Tibial artery (tissue), 4 donors: ENCODE measurements at regions not wholly inside any gene's neighbourhood (a gene's known extent, or its start where the extent isn't known, plus 50 kb on each side); places are given as distances from the start of the nearest gene placed in this dataset.

Experiments used
- DNase-seq, 2 donors: peaks; one replicate each; pipeline ENCODE4 v3.0.0-alpha.2; 2019
- H3K27ac ChIP-seq, 2 donors: fragments of 200-600 bp; sonication (generic) in 1 of 2; 1 replicate in 1 of 2; 2 replicates in 1 of 2; pipeline ENCODE4 v1.5.1; 2018 to 2019; ENCODE audit warnings: mild to moderate bottlenecking in 1 of 2
- H3K27me3 ChIP-seq, 2 donors: fragments of 200-600 bp; sonication (generic) in 1 of 2; one replicate each; pipeline versions ENCODE4 v1.5.1 to v1.6.0; 2016 to 2019
- H3K36me3 ChIP-seq, 3 donors: fragments of 200-600 bp; sonication (generic) in 2 of 3; one replicate each; pipeline ENCODE4 v1.5.1; 2016 to 2019; ENCODE audit warnings: mild to moderate bottlenecking in 2 of 3
- H3K4me1 ChIP-seq, 4 donors: fragments of 200-600 bp; sonication (generic) in 2 of 4; 1 replicate in 3 of 4; 2 replicates in 1 of 4; pipeline ENCODE4 v1.5.1; 2016 to 2019
- H3K4me3 ChIP-seq, 2 donors: fragments of 200-600 bp; sonication (generic) in 1 of 2; 1 replicate in 1 of 2; 2 replicates in 1 of 2; pipeline ENCODE4 v1.5.1; 2018 to 2019; ENCODE audit warnings: mild to moderate bottlenecking in 2 of 2
- H3K9me3 ChIP-seq, 3 donors: fragments of 200-600 bp; sonication (generic) in 1 of 3; one replicate each; pipeline ENCODE4 v1.5.1; 2016 to 2019
- intact Hi-C: fragments of 100-400 bp; cut with DNase I; formaldehyde crosslinking; loops from one replicate; pipeline ENCODE4 v1.15.0; 2023; ENCODE audit warnings: low total_unique reads
- TF ChIP-seq, protein P1 (sequence below), 2 experiments: fragments of 200-600 bp in 1 of 2; fragments of 450-650 bp in 1 of 2; IDR thresholded peaks; one replicate each; pipeline ENCODE4 v1.5.1; 2017 to 2019; ENCODE audit warnings: antibody characterized with exemption in 2 of 2, mild to moderate bottlenecking in 1 of 2, moderate library complexity in 1 of 2

DNA sequence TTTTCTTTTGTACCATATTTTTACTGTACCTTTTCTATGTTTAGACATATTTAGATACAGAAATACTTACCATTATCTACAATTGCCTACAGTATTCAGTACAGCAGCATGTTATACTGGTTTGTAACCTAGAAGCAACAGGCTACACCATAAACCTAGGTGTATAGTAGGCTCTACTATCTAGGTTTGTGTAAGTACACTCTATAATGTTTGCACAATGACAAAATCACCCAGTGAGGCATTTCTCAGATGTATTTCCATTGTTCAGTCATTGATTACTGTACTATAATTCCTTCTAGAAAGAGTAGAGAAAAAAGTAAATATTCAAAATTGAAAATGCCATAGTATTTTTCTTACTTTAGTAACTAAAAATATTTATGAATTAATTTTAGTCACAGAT, 490.1 kb upstream of the REG3G start:
- no peaks in the 10 kb centered on the region for H3K4me1 ChIP-seq
- TF ChIP-seq, protein P1, sequence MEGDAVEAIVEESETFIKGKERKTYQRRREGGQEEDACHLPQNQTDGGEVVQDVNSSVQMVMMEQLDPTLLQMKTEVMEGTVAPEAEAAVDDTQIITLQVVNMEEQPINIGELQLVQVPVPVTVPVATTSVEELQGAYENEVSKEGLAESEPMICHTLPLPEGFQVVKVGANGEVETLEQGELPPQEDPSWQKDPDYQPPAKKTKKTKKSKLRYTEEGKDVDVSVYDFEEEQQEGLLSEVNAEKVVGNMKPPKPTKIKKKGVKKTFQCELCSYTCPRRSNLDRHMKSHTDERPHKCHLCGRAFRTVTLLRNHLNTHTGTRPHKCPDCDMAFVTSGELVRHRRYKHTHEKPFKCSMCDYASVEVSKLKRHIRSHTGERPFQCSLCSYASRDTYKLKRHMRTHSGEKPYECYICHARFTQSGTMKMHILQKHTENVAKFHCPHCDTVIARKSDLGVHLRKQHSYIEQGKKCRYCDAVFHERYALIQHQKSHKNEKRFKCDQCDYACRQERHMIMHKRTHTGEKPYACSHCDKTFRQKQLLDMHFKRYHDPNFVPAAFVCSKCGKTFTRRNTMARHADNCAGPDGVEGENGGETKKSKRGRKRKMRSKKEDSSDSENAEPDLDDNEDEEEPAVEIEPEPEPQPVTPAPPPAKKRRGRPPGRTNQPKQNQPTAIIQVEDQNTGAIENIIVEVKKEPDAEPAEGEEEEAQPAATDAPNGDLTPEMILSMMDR (IDR thresholded peaks at IDR 0.05), result no peak

DNA sequence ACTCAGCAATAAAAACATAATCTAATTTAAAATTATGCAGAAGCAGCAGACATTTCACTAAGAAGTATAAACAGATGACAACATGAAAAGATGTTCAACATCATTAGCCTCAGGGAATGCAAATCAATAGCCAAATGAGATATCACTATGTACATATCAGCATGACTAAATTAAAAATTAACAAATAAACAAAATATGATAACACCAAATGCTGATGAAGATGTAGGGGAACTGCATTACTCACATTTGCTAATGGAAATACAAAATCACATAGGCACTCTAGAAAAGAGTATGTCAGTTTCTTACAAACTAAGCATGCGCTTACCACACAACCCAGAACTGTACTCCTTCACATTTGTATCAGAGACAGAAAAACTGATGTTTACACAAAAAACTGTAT, 487.2 kb upstream of the REG3G start:
- Histone ChIP-seq H3K36me3 (no peaks in the 10 kb centered on the region), H3K9me3 (no peaks in the 10 kb centered on the region), H3K27me3 (no peaks in the 10 kb centered on the region), H3K4me1 (no peaks in the 10 kb centered on the region), H3K27ac (no peak overlapping the region), H3K4me3 (no peak overlapping the region)
- TF ChIP-seq, protein P1 (IDR thresholded peaks at IDR 0.05), result no peak
- intact Hi-C loops, result no loop called here
- DNase-seq, result no peak

More for the DNA sequence above, 490.1 kb upstream of the REG3G start:
- no peak overlapping the region for H3K27ac ChIP-seq
- H3K9me3 ChIP-seq, result no peaks in the 10 kb centered on the region
- no peak overlapping the region for H3K4me3 ChIP-seq
- intact Hi-C loops, result no loop called here
- DNase-seq, result no peak
- no peaks in the 10 kb centered on the region for H3K36me3 ChIP-seq
- no peaks in the 10 kb centered on the region for H3K27me3 ChIP-seq

DNA sequence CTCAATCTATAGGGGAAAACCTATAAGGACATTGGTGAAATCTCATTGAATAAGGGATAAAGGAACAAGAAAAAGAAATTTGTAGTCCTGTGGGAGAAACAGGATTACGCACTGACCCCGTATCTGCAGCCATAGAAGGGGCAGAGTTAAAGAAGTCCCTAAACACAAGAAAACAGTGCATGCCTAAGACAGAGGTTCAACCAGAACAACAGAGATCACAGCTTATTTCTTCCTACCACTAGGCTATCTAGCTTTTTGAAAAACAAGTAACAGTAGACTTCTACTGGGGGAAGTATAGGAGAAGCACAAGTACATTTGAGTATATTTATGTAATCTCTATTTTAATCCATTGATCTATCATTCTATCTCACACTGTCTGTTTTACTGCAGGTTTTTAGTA, 485.2 kb upstream of the REG3G start:
- intact Hi-C loops, result no loop called here
- DNase-seq, result no peak
- no peak overlapping the region for H3K4me3 ChIP-seq
- no peaks in the 10 kb centered on the region for H3K9me3 ChIP-seq
- no peaks in the 10 kb centered on the region for H3K4me1 ChIP-seq
- TF ChIP-seq, protein P1 (IDR thresholded peaks at IDR 0.05), result no peak
- H3K27ac ChIP-seq, result no peak overlapping the region
- no peaks in the 10 kb centered on the region for H3K36me3 ChIP-seq
- no peaks in the 10 kb centered on the region for H3K27me3 ChIP-seq

DNA sequence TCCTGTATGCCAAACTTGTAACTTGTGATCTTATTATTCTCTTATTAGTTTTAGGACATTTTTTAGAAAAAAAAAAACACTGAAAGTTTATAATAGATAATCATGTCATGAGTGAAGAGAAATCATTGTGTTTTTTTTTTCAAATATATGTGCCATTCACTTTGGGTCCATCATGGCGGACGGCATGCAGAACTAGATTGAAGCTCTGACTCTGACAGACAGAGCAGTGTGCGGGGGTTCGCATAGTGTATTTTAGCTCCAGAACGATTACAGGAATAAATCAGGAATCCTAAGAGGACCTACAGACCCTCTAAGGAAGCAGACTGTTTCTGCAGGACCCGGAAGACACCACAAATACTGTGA, 484.4 kb upstream of the REG3G start:
- Histone ChIP-seq H3K9me3 (no peaks in the 10 kb centered on the region), H3K27me3 (no peaks in the 10 kb centered on the region), H3K36me3 (no peaks in the 10 kb centered on the region), H3K4me3 (no peak overlapping the region), H3K4me1 (no peaks in the 10 kb centered on the region), H3K27ac (no peak overlapping the region)
- intact Hi-C loops, result no loop called here
- TF ChIP-seq, protein P1 (IDR thresholded peaks at IDR 0.05), result no peak
- no peak for DNase-seq

DNA sequence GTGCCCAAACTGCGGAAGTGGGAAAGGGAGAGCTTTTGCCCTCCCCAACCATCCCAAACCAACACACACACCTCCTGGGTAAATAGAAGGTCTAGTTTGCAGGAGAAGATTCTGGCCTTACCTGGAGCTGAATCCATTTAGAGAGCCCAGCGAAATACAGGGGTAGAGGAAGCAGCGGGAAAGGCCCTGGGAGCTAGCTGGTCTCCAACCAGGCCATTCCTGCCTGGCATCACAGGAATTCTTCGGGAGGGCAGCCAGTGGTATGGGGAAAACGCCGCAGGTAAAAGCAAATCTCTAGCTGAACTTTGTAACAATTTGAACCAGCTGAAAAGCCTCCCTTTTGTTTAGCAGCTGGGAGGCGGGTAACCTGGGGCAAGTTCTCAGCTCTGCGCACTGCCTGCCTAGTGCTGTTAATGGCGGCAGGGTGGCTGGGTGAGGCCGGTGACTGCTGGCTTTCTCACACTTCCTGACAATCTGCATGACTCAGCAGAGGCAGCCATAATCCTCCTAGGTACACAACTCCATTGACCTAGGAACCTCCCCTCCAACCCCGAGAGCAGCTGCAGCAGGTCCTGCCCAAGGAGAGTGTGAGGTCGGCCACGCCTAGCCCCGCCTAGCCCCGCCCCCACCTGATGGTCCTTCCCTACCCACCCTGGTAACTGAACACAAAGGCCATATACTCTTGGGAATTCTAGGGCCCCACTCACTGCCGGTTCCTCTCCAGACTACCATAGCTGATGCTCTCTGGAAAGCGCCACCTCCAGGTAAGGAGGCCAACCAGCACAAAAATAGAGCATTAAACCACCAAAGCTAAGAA, 483.8 kb upstream of the REG3G start:
- no peaks in the 10 kb centered on the region for H3K36me3 ChIP-seq
- no peaks in the 10 kb centered on the region for H3K9me3 ChIP-seq
- no peak overlapping the region for H3K27ac ChIP-seq
- no peaks in the 10 kb centered on the region for H3K27me3 ChIP-seq
- no peak for DNase-seq
- no peak overlapping the region for H3K4me3 ChIP-seq
- TF ChIP-seq, protein P1 (IDR thresholded peaks at IDR 0.05), result no peak
- H3K4me1 ChIP-seq, result no peaks in the 10 kb centered on the region
- intact Hi-C loops, result no loop called here
